ENCODE measurements at regions not wholly inside any gene's neighbourhood (a gene's known extent, or its start where the extent isn't known, plus 50 kb on each side); places are given as distances from the start of the nearest gene placed in this dataset.

DNA sequence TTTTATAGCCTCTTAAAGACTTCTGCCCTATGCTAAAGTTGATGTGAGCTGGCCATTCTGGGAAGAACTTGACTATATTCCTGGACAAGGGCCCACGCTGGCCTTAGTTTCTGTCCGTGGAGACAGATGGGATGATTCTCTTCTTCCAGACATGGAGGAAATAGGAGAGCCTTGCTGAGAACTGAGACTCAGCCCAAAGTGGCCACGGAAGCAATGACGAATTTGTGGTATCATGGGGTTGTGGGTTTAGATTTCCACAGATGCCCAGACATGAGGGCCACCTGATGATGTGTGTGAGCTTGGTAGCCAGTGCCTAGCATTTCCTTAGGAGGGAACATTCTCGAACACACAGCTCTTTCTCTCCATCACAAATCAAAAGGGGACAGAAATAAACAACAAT is 309.1 kb downstream of the NSG2 start:
- H3K36me3 Mint-ChIP-seq (ENCODE audit: low read depth), result no peaks in the 10 kb centered on the region; the same call in 1 of the 2 replicates
- no peak overlapping the region for H3K4me3 Mint-ChIP-seq
- no peak overlapping the region for H3K27ac Mint-ChIP-seq
- no peak for DNase-seq
- H3K9me3 Mint-ChIP-seq, result peaks cover 44% of the 10 kb centered on the region
- TF ChIP-seq, protein P1, sequence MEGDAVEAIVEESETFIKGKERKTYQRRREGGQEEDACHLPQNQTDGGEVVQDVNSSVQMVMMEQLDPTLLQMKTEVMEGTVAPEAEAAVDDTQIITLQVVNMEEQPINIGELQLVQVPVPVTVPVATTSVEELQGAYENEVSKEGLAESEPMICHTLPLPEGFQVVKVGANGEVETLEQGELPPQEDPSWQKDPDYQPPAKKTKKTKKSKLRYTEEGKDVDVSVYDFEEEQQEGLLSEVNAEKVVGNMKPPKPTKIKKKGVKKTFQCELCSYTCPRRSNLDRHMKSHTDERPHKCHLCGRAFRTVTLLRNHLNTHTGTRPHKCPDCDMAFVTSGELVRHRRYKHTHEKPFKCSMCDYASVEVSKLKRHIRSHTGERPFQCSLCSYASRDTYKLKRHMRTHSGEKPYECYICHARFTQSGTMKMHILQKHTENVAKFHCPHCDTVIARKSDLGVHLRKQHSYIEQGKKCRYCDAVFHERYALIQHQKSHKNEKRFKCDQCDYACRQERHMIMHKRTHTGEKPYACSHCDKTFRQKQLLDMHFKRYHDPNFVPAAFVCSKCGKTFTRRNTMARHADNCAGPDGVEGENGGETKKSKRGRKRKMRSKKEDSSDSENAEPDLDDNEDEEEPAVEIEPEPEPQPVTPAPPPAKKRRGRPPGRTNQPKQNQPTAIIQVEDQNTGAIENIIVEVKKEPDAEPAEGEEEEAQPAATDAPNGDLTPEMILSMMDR (IDR thresholded peaks at IDR 0.05), result no peak
- no peaks in the 10 kb centered on the region for H3K4me1 Mint-ChIP-seq (ENCODE audit: low read depth)
- 0 out of 2 replicates have a peak, but pooled peaks cover 3% of the 10 kb centered on the region for H3K27me3 Mint-ChIP-seq (ENCODE audit: insufficient read depth)

DNA sequence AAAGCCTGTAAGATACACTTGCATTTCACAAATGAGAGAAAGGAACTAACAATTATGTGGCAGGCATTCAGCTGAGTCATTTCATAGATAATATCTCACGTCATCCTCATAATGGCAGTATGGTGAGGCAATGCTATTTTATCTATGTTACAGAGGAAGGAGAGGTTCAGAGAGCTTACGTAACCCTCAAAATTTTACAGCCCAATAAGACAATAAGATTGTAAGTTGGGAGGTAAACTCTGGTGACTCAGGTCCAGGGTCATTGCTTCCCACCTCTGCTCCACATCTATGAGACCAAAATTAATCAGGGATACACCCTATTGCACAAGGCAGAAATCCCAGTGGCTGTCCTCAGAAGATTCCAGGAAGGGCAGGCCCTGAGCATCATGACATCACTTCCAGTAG is 309.7 kb downstream of the NSG2 start:
- Mint-ChIP-seq H3K27me3 (ENCODE audit: insufficient read depth) (0 out of 2 replicates have a peak, but pooled peaks cover 3% of the 10 kb centered on the region), H3K27ac (no peak overlapping the region), H3K9me3 (peaks cover 46% of the 10 kb centered on the region), H3K36me3 (ENCODE audit: low read depth) (no peaks in the 10 kb centered on the region; the same call in 1 of the 2 replicates), H3K4me3 (no peak overlapping the region), H3K4me1 (ENCODE audit: low read depth) (no peaks in the 10 kb centered on the region)
- TF ChIP-seq, protein P1 (IDR thresholded peaks at IDR 0.05), result no peak
- DNase-seq, result no peak

DNA sequence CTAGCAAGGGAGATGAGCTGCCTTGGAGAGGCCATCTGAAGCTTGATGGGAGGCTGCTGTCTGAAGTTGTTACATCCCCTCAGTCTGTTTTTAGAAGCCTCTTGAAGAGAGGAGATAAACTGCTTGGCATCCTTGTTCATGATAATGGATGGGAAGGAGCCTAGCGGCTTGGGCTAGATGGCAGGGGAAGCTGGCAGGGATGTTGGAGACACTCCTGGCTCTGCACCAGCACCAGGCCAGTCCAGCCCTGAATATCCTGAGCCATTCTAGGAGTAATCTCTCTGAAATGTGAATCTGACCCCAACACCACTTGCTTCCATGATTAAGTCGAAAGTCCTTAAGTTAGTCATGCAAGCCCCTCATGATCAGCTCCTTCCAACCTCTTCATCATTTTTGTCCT is 310.5 kb downstream of the NSG2 start:
- Mint-ChIP-seq H3K9me3 (peaks cover 38% of the 10 kb centered on the region), H3K4me1 (ENCODE audit: low read depth) (no peaks in the 10 kb centered on the region), H3K36me3 (ENCODE audit: low read depth) (no peaks in the 10 kb centered on the region; the same call in 1 of the 2 replicates), H3K27ac (no peak overlapping the region), H3K27me3 (ENCODE audit: insufficient read depth) (0 out of 2 replicates have a peak, but pooled peaks cover 3% of the 10 kb centered on the region), H3K4me3 (no peak overlapping the region)
- TF ChIP-seq, protein P1 (IDR thresholded peaks at IDR 0.05), result no peak
- no peak for DNase-seq

DNA sequence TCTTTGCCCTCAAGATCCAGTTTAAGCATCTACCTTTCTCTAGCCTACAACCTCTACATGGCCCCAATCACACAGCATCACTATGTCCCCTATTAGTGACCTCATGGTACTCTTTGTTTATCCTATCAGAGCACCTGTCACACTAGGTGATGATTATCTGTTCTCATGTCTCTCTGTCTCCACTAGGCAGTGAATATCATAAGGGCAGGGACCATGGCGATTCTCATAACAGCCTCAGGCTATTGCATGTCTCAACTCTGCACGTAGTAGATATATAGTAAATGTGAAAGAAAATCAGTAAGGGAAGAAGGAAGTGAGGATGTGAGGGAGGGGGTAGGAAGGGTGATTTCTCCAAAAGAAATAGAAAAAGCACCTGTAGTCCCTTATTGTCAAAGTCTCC is 311.0 kb downstream of the NSG2 start:
- peaks cover 3% of the 10 kb centered on the region; the same call in 1 of the 2 replicates for H3K27me3 Mint-ChIP-seq (ENCODE audit: insufficient read depth)
- H3K4me1 Mint-ChIP-seq (ENCODE audit: low read depth), result no peaks in the 10 kb centered on the region
- no peaks in the 10 kb centered on the region for H3K36me3 Mint-ChIP-seq (ENCODE audit: low read depth)
- no peak overlapping the region for H3K4me3 Mint-ChIP-seq
- peaks cover 38% of the 10 kb centered on the region for H3K9me3 Mint-ChIP-seq
- TF ChIP-seq, protein P1 (IDR thresholded peaks at IDR 0.05), result no peak
- no peak overlapping the region for H3K27ac Mint-ChIP-seq
- no peak for DNase-seq

DNA sequence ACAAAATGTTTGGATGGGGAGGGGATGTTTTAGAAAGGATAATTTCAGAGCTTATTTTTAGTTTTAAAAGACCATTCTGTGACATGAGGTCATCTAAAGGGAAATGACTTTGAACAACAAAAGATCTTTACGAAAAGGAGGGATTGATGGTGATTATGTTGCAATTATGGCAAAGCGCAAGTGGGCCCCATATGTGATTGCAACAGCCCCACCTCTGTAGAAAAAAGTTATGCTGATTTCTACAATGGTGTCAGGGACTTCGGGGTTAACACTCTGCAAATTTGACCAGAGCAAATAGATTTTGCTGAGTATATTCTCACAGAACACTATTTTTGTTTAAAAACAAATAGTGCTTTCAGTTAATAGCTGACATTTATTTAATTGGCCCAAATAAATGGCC is 312.8 kb downstream of the NSG2 start:
- Mint-ChIP-seq H3K4me3 (no peak overlapping the region), H3K4me1 (ENCODE audit: low read depth) (no peaks in the 10 kb centered on the region), H3K27ac (no peak overlapping the region), H3K27me3 (ENCODE audit: insufficient read depth) (peaks cover 3% of the 10 kb centered on the region; the same call in 1 of the 2 replicates), H3K9me3 (peaks cover 52% of the 10 kb centered on the region), H3K36me3 (ENCODE audit: low read depth) (no peaks in the 10 kb centered on the region)
- no peak for DNase-seq
- TF ChIP-seq, protein P1 (IDR thresholded peaks at IDR 0.05), result no peak

DNA sequence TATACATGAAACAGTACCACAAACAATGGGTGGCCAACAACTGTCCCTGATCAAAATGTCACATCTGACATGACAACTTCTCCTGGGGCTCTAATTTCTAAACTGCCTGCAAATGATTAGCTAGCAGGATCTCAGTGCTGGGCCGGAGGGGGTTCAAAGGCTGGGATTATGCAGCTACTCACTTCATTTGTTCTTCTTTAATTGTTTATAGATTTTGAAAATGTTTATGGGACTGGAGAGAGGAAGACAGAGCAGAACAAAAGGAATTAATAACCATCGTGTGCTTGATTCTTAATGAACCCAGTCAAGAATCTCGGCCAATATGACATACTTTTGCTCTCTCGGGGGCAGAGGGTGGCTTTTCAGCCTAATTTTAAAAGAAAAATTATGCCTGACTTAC is 313.6 kb downstream of the NSG2 start:
- Mint-ChIP-seq H3K27ac (no peak overlapping the region), H3K9me3 (peaks cover 54% of the 10 kb centered on the region), H3K4me1 (ENCODE audit: low read depth) (no peaks in the 10 kb centered on the region), H3K36me3 (ENCODE audit: low read depth) (no peaks in the 10 kb centered on the region), H3K27me3 (ENCODE audit: insufficient read depth) (peaks cover 3% of the 10 kb centered on the region; the same call in 1 of the 2 replicates), H3K4me3 (no peak overlapping the region)
- no peak for DNase-seq
- TF ChIP-seq, protein P1 (IDR thresholded peaks at IDR 0.05), result no peak
